IMR-90 (cell line): ENCODE measurements at regions not wholly inside any gene's neighbourhood (a gene's known extent, or its start where the extent isn't known, plus 50 kb on each side); places are given as distances from the start of the nearest gene placed in this dataset.

ENCODE experiments used
- CTCF ChIP-seq: conservative IDR thresholded peaks from 2 replicates; pipeline ENCODE4 v1.5.1; 2012; ENCODE audit warnings: mild to moderate bottlenecking, low read depth, low read length, improper control_type of control experiment
- FOS ChIP-seq: fragments of 150-350 bp; IDR thresholded peaks from 2 replicates; pipeline ENCODE4 v1.6.1; 2016; ENCODE audit warnings: low read depth, low read length
- MXI1 ChIP-seq: IDR thresholded peaks from 2 replicates; pipeline ENCODE4 v1.6.1; 2012; ENCODE audit warnings: low read depth, mild to moderate bottlenecking, low read length, moderate library complexity, borderline replicate concordance
- RAD21 ChIP-seq: IDR thresholded peaks from 2 replicates; pipeline ENCODE4 v1.6.1; 2012; ENCODE audit warnings: low read length, improper control_type of control experiment
- USF2 ChIP-seq: fragments of 150-350 bp; IDR thresholded peaks from 2 replicates; pipeline ENCODE4 v1.6.1; 2017; ENCODE audit warnings: mild to moderate bottlenecking, antibody characterized with exemption, low read length, low read depth

- TF ChIP-seq MXI1 (no peak), CTCF (no peak), FOS (no peak), USF2 (no peak), RAD21 (no peak)
These were observed 453.8 kb upstream of the MAP2 start for GRCh38 chr2:208970070-208970469.
